ENCODE measurements at regions not wholly inside any gene's neighbourhood (a gene's known extent, or its start where the extent isn't known, plus 50 kb on each side); places are given as distances from the start of the nearest gene placed in this dataset.

DNA sequence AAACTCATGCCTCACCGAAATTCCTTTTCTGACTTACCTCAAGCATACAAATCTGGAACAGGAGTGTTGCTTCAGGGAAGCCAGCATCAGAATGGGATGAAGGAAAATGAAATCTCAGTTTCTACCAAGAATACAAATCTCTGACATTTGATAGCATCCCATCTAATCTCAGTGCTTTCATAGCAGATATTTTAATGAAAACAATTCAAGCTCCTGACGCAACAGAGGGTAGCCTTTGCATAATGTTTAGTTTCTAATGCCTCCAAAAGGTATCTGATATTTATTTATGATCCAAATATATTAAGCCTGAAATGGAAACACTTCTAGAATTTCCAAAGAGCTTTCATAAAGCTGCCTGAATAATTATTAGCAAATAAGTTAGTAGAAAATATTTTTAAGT lies 251.4 kb downstream of the DEPDC1B start:
- intact Hi-C loops (cut with micrococcal nuclease), result no loop called here

More for the DNA sequence above, 251.4 kb downstream of the DEPDC1B start:
- Histone ChIP-seq H3K9me3 (ENCODE audit: control insufficient read depth, insufficient read depth, low read length) (no peaks in the 10 kb centered on the region), H3K27ac (ENCODE audit: insufficient read depth, low read length) (no peak overlapping the region), H2BK5ac (ENCODE audit: low read depth, low read length, poor library complexity, severe bottlenecking) (no peak overlapping the region), H4K5ac (ENCODE audit: low read depth, low read length) (no peak overlapping the region), H3K23ac (ENCODE audit: low read depth, low read length) (no peak overlapping the region), H3K36me3 (ENCODE audit: control insufficient read depth, insufficient read depth, low read length) (no peaks in the 10 kb centered on the region), H4K91ac (ENCODE audit: insufficient read depth, low read depth, low read length) (no peak overlapping the region), H3K4me1 (ENCODE audit: control insufficient read depth, insufficient read depth, low read length) (no peaks in the 10 kb centered on the region), H2BK15ac (ENCODE audit: low read depth, low read length) (no peak overlapping the region), H2BK20ac (ENCODE audit: low read depth, low read length) (no peak overlapping the region), H2AK5ac (ENCODE audit: low read depth, low read length) (no peak overlapping the region), H2BK120ac (ENCODE audit: low read depth, low read length) (no peak overlapping the region), H3K9ac (ENCODE audit: low read depth, low read length) (no peak overlapping the region), H3K4me3 (ENCODE audit: insufficient read depth, low read depth, low read length) (no peak overlapping the region), H3K27me3 (ENCODE audit: control insufficient read depth, insufficient read depth, low read length) (no peaks in the 10 kb centered on the region), H3K4ac (ENCODE audit: low read depth, low read length) (no peak overlapping the region), H2AFZ (replicated peaks; ENCODE audit: low read length, poor library complexity) (no peak overlapping the region), H3K79me1 (ENCODE audit: low read depth in 1 of 2, low read length in 2 of 2) (no peaks in the 10 kb centered on the region), H2AK9ac (replicated peaks; ENCODE audit: low read depth, low read length, poor library complexity) (no peak overlapping the region), H4K8ac (ENCODE audit: low read depth in 2 of 2, low read length in 2 of 2) (no peak overlapping the region), H4K20me1 (ENCODE audit: insufficient read depth, low read length) (no peaks in the 10 kb centered on the region), H3K14ac (replicated peaks; ENCODE audit: low read depth, low read length) (no peak overlapping the region), H3K9me1 (ENCODE audit: insufficient read depth, low read length) (no peaks in the 10 kb centered on the region), H3K18ac (ENCODE audit: low read depth, low read length) (no peak overlapping the region), H3K4me2 (ENCODE audit: low read depth, low read length) (no peak overlapping the region), H3K56ac (ENCODE audit: extremely low read depth, insufficient read depth, low read length) (no peak overlapping the region)
- ATAC-seq (ENCODE audit: low read depth) (no peak), DNase-seq (no peak)
- in situ Hi-C loops (cut with MboI; ENCODE audit: low sequenced_read_pairs), result no loop called here
- ChIA-PET CTCF (no interaction called here), POLR2A (ENCODE audit: unreplicated experiment) (no interaction called here)
- BruUV-seq (replicated peaks), result no TSS peak
- no CpG with 5 or more reads among the region's 2 CpGs for WGBS, 2 experiments (ENCODE audit: extremely low coverage in 2 of 2, insufficient read length in 1 of 2)
- TF ChIP-seq CHD1 (IDR thresholded peaks at IDR 0.05; ENCODE audit: low read depth, low read length) (no peak), FOS (IDR thresholded peaks at IDR 0.05; ENCODE audit: low read depth, low read length) (no peak), MAZ (IDR thresholded peaks at IDR 0.05; ENCODE audit: borderline replicate concordance, low read depth, low read length) (no peak), MXI1 (IDR thresholded peaks at IDR 0.05; ENCODE audit: borderline replicate concordance, low read depth, low read length) (no peak), RAD21 (IDR thresholded peaks at IDR 0.05; ENCODE audit: low read length) (no peak), POLR2A (IDR thresholded peaks at IDR 0.05; ENCODE audit: low read depth, low read length) (no peak), SMC3 (IDR thresholded peaks at IDR 0.05; ENCODE audit: low read depth, low read length) (no peak), RFX5 (IDR thresholded peaks at IDR 0.05; ENCODE audit: low read depth, low read length) (no peak), MAFK (IDR thresholded peaks at IDR 0.05; ENCODE audit: low read depth, low read length) (no peak), RCOR1 (IDR thresholded peaks at IDR 0.05; ENCODE audit: insufficient replicate concordance, low read length) (no peak), NFE2L2 (IDR thresholded peaks at IDR 0.05; ENCODE audit: low read depth, low read length) (no peak), BHLHE40 (IDR thresholded peaks at IDR 0.05; ENCODE audit: low read depth, low read length) (no peak)
- TF ChIP-seq, protein P1, sequence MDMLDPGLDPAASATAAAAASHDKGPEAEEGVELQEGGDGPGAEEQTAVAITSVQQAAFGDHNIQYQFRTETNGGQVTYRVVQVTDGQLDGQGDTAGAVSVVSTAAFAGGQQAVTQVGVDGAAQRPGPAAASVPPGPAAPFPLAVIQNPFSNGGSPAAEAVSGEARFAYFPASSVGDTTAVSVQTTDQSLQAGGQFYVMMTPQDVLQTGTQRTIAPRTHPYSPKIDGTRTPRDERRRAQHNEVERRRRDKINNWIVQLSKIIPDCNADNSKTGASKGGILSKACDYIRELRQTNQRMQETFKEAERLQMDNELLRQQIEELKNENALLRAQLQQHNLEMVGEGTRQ (IDR thresholded peaks at IDR 0.05; ENCODE audit: low read depth, low read length), result no peak
- dilution Hi-C loops (cut with HindIII; ENCODE audit: low sequenced_read_pairs, unreplicated experiment), result no loop called here
